ENCODE measurements at regions not wholly inside any gene's neighbourhood (a gene's known extent, or its start where the extent isn't known, plus 50 kb on each side); places are given as distances from the start of the nearest gene placed in this dataset.

GRCh38 chr4:162681212-162681611 is 485.5 kb downstream of the NAF1 start:
- TF ChIP-seq CTCF (IDR thresholded peaks at IDR 0.05), result no peak
- no peak overlapping the region for H2AFZ ChIP-seq
- no peaks in the 10 kb centered on the region for H3K79me2 ChIP-seq

GRCh38 chr4:162675661-162676060 is 491.0 kb downstream of the NAF1 start:
- no peak overlapping the region for H2AFZ ChIP-seq
- H3K9ac ChIP-seq, result no peak overlapping the region
- no peaks in the 10 kb centered on the region for H3K4me1 ChIP-seq
- no peaks in the 10 kb centered on the region for H3K36me3 ChIP-seq (ENCODE audit: control insufficient read depth, insufficient read depth, low read length)
- no peak overlapping the region for H3K4me2 ChIP-seq (ENCODE audit: low read length)
- TF ChIP-seq CTCF (IDR thresholded peaks at IDR 0.05), result no peak
- no peaks in the 10 kb centered on the region for H3K27me3 ChIP-seq (ENCODE audit: control insufficient read depth, insufficient read depth, low read length)
- H3K4me3 ChIP-seq (ENCODE audit: low read depth, low read length), result no peak overlapping the region
- no peaks in the 10 kb centered on the region for H3K79me2 ChIP-seq
- H3K9me3 ChIP-seq (ENCODE audit: control insufficient read depth, low read length), result no peaks in the 10 kb centered on the region
- no peak overlapping the region for H3K27ac ChIP-seq

More at GRCh38 chr4:162681212-162681611, 485.5 kb downstream of the NAF1 start:
- Histone ChIP-seq H3K4me3 (ENCODE audit: low read depth, low read length) (no peak overlapping the region), H3K27me3 (ENCODE audit: control insufficient read depth, insufficient read depth, low read length) (no peaks in the 10 kb centered on the region), H3K4me1 (no peaks in the 10 kb centered on the region), H3K9me3 (ENCODE audit: control insufficient read depth, low read length) (no peaks in the 10 kb centered on the region), H3K9ac (no peak overlapping the region), H3K4me2 (ENCODE audit: low read length) (no peak overlapping the region), H3K36me3 (ENCODE audit: control insufficient read depth, insufficient read depth, low read length) (no peaks in the 10 kb centered on the region), H3K27ac (no peak overlapping the region)

GRCh38 chr4:162661913-162662312 is 498.1 kb upstream of the FSTL5 start:
- Histone ChIP-seq H3K4me2 (ENCODE audit: low read length) (no peak overlapping the region), H3K4me3 (ENCODE audit: low read depth, low read length) (no peak overlapping the region), H3K4me1 (no peaks in the 10 kb centered on the region), H3K9ac (no peak overlapping the region), H3K27ac (no peak overlapping the region), H3K36me3 (ENCODE audit: control insufficient read depth, insufficient read depth, low read length) (no peaks in the 10 kb centered on the region), H2AFZ (no peak overlapping the region), H3K79me2 (no peaks in the 10 kb centered on the region), H3K9me3 (ENCODE audit: control insufficient read depth, low read length) (no peaks in the 10 kb centered on the region), H3K27me3 (ENCODE audit: control insufficient read depth, insufficient read depth, low read length) (no peaks in the 10 kb centered on the region)
- TF ChIP-seq CTCF (IDR thresholded peaks at IDR 0.05), result no peak

GRCh38 chr4:162659716-162660115 is 495.9 kb upstream of the FSTL5 start:
- H3K36me3 ChIP-seq (ENCODE audit: control insufficient read depth, insufficient read depth, low read length), result no peaks in the 10 kb centered on the region
- H3K9me3 ChIP-seq (ENCODE audit: control insufficient read depth, low read length), result no peaks in the 10 kb centered on the region
- no peak overlapping the region for H3K9ac ChIP-seq
- no peaks in the 10 kb centered on the region for H3K4me1 ChIP-seq
- H3K4me2 ChIP-seq (ENCODE audit: low read length), result no peak overlapping the region
- H3K4me3 ChIP-seq (ENCODE audit: low read depth, low read length), result no peak overlapping the region
- no peak overlapping the region for H3K27ac ChIP-seq
- no peak for TF ChIP-seq CTCF (IDR thresholded peaks at IDR 0.05)
- H2AFZ ChIP-seq, result no peak overlapping the region
- H3K79me2 ChIP-seq, result no peaks in the 10 kb centered on the region
- H3K27me3 ChIP-seq (ENCODE audit: control insufficient read depth, insufficient read depth, low read length), result no peaks in the 10 kb centered on the region

- Histone ChIP-seq H3K27ac (no peak overlapping the region), H3K36me3 (ENCODE audit: control insufficient read depth, insufficient read depth, low read length) (no peaks in the 10 kb centered on the region), H3K4me2 (ENCODE audit: low read length) (no peak overlapping the region), H3K79me2 (no peaks in the 10 kb centered on the region), H3K27me3 (ENCODE audit: control insufficient read depth, insufficient read depth, low read length) (no peaks in the 10 kb centered on the region), H3K4me3 (ENCODE audit: low read depth, low read length) (no peak overlapping the region), H3K9me3 (ENCODE audit: control insufficient read depth, low read length) (no peaks in the 10 kb centered on the region), H3K9ac (no peak overlapping the region), H2AFZ (no peak overlapping the region), H3K4me1 (no peaks in the 10 kb centered on the region)
- no peak for TF ChIP-seq CTCF (IDR thresholded peaks at IDR 0.05)
These were observed 494.2 kb upstream of the FSTL5 start for GRCh38 chr4:162657966-162658365.

Measured in parathyroid adenoma (tissue), 2 donors.